HG03196 (cell line): ENCODE measurements at regions not wholly inside any gene's neighbourhood (a gene's known extent, or its start where the extent isn't known, plus 50 kb on each side); places are given as distances from the start of the nearest gene placed in this dataset.

Experiments
- ATAC-seq: cut with Tn5 transposase; IDR thresholded peaks from one replicate; pipeline ENCODE4 v1.9.1; 2021; ENCODE audit not compliant: unreplicated experiment

- peak; percentile 63 for ATAC-seq
Observed at GRCh38 chr12:66066137-66066928, 64.2 kb downstream of the LLPH start.

- ATAC-seq: no peak
Observed at GRCh38 chr12:66065641-66066136, 64.9 kb downstream of the LLPH start.

GRCh38 chr12:66065150-66065549 lies 65.4 kb downstream of the LLPH start:
- ATAC-seq: no peak

GRCh38 chr12:66063916-66064315 lies 66.6 kb downstream of the LLPH start:
- ATAC-seq: no peak

GRCh38 chr12:66062290-66062625 lies 68.3 kb downstream of the LLPH start:
- no peak for ATAC-seq

GRCh38 chr12:66061557-66062289 lies 68.8 kb downstream of the LLPH start:
- no peak for ATAC-seq

GRCh38 chr12:66061076-66061475 lies 69.5 kb downstream of the LLPH start:
- ATAC-seq: no peak

GRCh38 chr12:66060163-66060907 lies 70.2 kb downstream of the LLPH start:
- ATAC-seq: no peak

GRCh38 chr12:66059666-66060065 lies 70.9 kb downstream of the LLPH start:
- no peak for ATAC-seq

- ATAC-seq: no peak
Observed at GRCh38 chr12:66058554-66058953, 72.0 kb downstream of the LLPH start.

- peak; percentile 66 for ATAC-seq
Observed at GRCh38 chr12:66055837-66056319, 74.7 kb downstream of the LLPH start.

GRCh38 chr12:66052988-66053615 lies 77.4 kb downstream of the LLPH start:
- ATAC-seq: no peak

GRCh38 chr12:66051361-66051760 lies 79.2 kb downstream of the LLPH start:
- no peak for ATAC-seq

GRCh38 chr12:66050610-66051009 lies 79.9 kb downstream of the LLPH start:
- ATAC-seq: no peak

- no peak for ATAC-seq
Observed at GRCh38 chr12:66050283-66050576, 80.3 kb downstream of the LLPH start.

- ATAC-seq: no peak
Observed at GRCh38 chr12:66049538-66050282, 80.8 kb downstream of the LLPH start.

GRCh38 chr12:66048835-66049537 lies 81.6 kb downstream of the LLPH start:
- no peak for ATAC-seq

- no peak for ATAC-seq
Observed at GRCh38 chr12:66048218-66048834, 82.2 kb downstream of the LLPH start.

- peak; percentile 93 for ATAC-seq
Observed at GRCh38 chr12:66047411-66048021, 83.0 kb downstream of the LLPH start.
